GM12878 (cell line): ENCODE measurements at regions not wholly inside any gene's neighbourhood (a gene's known extent, or its start where the extent isn't known, plus 50 kb on each side); places are given as distances from the start of the nearest gene placed in this dataset.

Experiments used
- ATAC-seq: fragments of 200-7000 bp; cut with Tn5 transposase; 3 replicates; pipeline ENCODE4 v1.9.1; 2020; ENCODE audit warnings: mild to moderate bottlenecking, moderate library complexity
- BruUV-seq: library from RNA; stranded (reverse); fragments of 400-500 nt; replicated peaks from 2 replicates; lab custom pipeline; 2021; lab: Mats Ljungman, UMichigan
- CTCF ChIA-PET: fragments of 300-600 bp; sonication (Branson Sonifier 250); formaldehyde crosslinking; extraction: SDS; loops from one replicate; lab custom pipeline; 2021; ENCODE audit warnings: inconsistent platforms; lab: Yijun Ruan, JAX
- POLR2A ChIA-PET: fragments of 350-600 bp; formaldehyde crosslinking; extraction: SDS; loops from one replicate; lab custom pipeline; 2021; ENCODE audit warnings: inconsistent platforms; lab: Charles Lee
- RAD21 ChIA-PET: fragments of 300-600 bp; sonication (Branson Sonifier 250); formaldehyde crosslinking; loops from one replicate; lab custom pipeline; 2023; ENCODE audit warnings: antibody characterized with exemption; ENCODE audit not compliant: unreplicated experiment; lab: Charles Lee
- SMC1A ChIA-PET: fragments of 300-600 bp; sonication (Branson Sonifier 250); formaldehyde crosslinking; loops from one replicate; lab custom pipeline; 2023; ENCODE audit not compliant: unreplicated experiment, uncharacterized antibody; lab: Charles Lee
- DNase-seq: peaks from one replicate; pipeline ENCODE4 v3.0.0-alpha.2; 2011; ENCODE audit warnings: low read depth, low spot score
- FAIRE-seq: peaks from 3 replicates; lab custom pipeline; 2011; peaks lifted over from hg19 to GRCh38; lab: Jason Lieb, UNC
- H2AFZ ChIP-seq: 2 replicates; pipeline ENCODE4 v1.6.0; 2011; ENCODE audit warnings: low read depth, low read length, control low read depth; ENCODE audit not compliant: control insufficient read depth
- H3K27ac ChIP-seq: 2 replicates; pipeline ENCODE4 v1.5.1; 2011; ENCODE audit warnings: control low read depth; ENCODE audit not compliant: control insufficient read depth, insufficient read depth
- H3K27me3 ChIP-seq, 2 experiments: replicated peaks in 1 of 2; 2 replicates each; pipeline versions ENCODE4 v1.6.0 to v1.6.1; 2011; ENCODE audit warnings: low read length in 1 of 2; ENCODE audit not compliant: control insufficient read depth in 2 of 2, insufficient read depth in 2 of 2
- H3K36me3 ChIP-seq, 2 experiments: 2 replicates each; pipeline ENCODE4 v1.5.1; 2011; ENCODE audit warnings: low read length in 1 of 2; ENCODE audit not compliant: control insufficient read depth in 2 of 2, insufficient read depth in 2 of 2
- H3K4me1 ChIP-seq: 2 replicates; pipeline ENCODE4 v1.6.1; 2011; ENCODE audit warnings: mild to moderate bottlenecking, low read length, moderate library complexity, mixed read lengths; ENCODE audit not compliant: control insufficient read depth, insufficient read depth
- H3K4me2 ChIP-seq: 2 replicates; pipeline ENCODE4 v1.6.0; 2011; ENCODE audit warnings: control low read depth; ENCODE audit not compliant: control insufficient read depth, insufficient read depth
- H3K4me3 ChIP-seq: fragments of 200-600 bp; sonication (generic); 2 replicates; pipeline ENCODE4 v1.5.1; 2016
- H3K79me2 ChIP-seq: 2 replicates; pipeline ENCODE4 v1.6.0; 2011; ENCODE audit warnings: low read length; ENCODE audit not compliant: control insufficient read depth, insufficient read depth
- H3K9ac ChIP-seq: 2 replicates; pipeline ENCODE4 v1.8.0; 2011; ENCODE audit warnings: low read length, control low read depth, mixed read lengths; ENCODE audit not compliant: control insufficient read depth, insufficient read depth
- H3K9me3 ChIP-seq: replicated peaks from 3 replicates; pipeline ENCODE4 v1.5.1; 2011; ENCODE audit warnings: mild to moderate bottlenecking, low read length; ENCODE audit not compliant: control insufficient read depth, insufficient read depth
- H4K20me1 ChIP-seq: 2 replicates; pipeline ENCODE4 v1.6.0; 2011; ENCODE audit not compliant: control insufficient read depth, insufficient read depth
- DPF2 ChIP-seq: fragments of 450-650 bp; IDR thresholded peaks from 2 replicates; pipeline ENCODE4 v1.6.1; 2017; ENCODE audit warnings: mild to moderate bottlenecking
- E2F4 ChIP-seq: IDR thresholded peaks from 2 replicates; pipeline ENCODE4 v1.6.1; 2012; ENCODE audit warnings: low read depth, low read length, improper control_type of control experiment
- EED ChIP-seq: sonication (generic); IDR thresholded peaks from 2 replicates; pipeline ENCODE4 v1.6.1; 2016; ENCODE audit warnings: antibody characterized with exemption, low read depth
- ESRRA ChIP-seq: IDR thresholded peaks from 2 replicates; pipeline ENCODE4 v1.6.1; 2012; ENCODE audit warnings: mild to moderate bottlenecking, low read length, improper control_type of control experiment
- HCFC1 ChIP-seq: fragments of 150-350 bp; IDR thresholded peaks from 2 replicates; pipeline ENCODE4 v1.6.1; 2014; ENCODE audit warnings: low read length
- IKZF1 ChIP-seq: fragments of 450-650 bp; conservative IDR thresholded peaks from 2 replicates; pipeline ENCODE4 v1.6.1; 2017; ENCODE audit warnings: antibody characterized with exemption, mild to moderate bottlenecking
- NR2C1 ChIP-seq: fragments of 450-650 bp; IDR thresholded peaks from 2 replicates; pipeline ENCODE4 v1.6.1; 2017; ENCODE audit warnings: antibody characterized with exemption, mild to moderate bottlenecking, moderate library complexity
- PKNOX1 ChIP-seq: fragments of 450-650 bp; IDR thresholded peaks from 2 replicates; pipeline ENCODE4 v1.6.1; 2016; ENCODE audit warnings: mild to moderate bottlenecking
- TAF1 ChIP-seq: IDR thresholded peaks from 2 replicates; pipeline ENCODE4 v1.6.1; 2011; ENCODE audit warnings: mild to moderate bottlenecking, low read depth, low read length, borderline replicate concordance
- ZBED1 ChIP-seq: IDR thresholded peaks from 2 replicates; pipeline ENCODE4 v1.6.1; 2016; ENCODE audit warnings: borderline replicate concordance
- ZNF274 ChIP-seq: IDR thresholded peaks from one replicate; pipeline ENCODE4 v1.8.0; 2011; ENCODE audit not compliant: insufficient read length, insufficient read depth
- WGBS: methylation state at CpG from one replicate; pipeline ENCODE4 v1.1.6; 2016; ENCODE audit warnings: low lambda C conversion rate; ENCODE audit not compliant: insufficient replicate concordance, insufficient coverage; ENCODE audit errors: missing lambda C conversion rate; 5-methylcytosine and 5-hydroxymethylcytosine counted together
- in situ Hi-C: fragments of 300-500 bp; cut with MboI; formaldehyde crosslinking; loops from 9 replicates; pipeline ENCODE4 v1.14.3; 2018; ENCODE audit warnings: mixed read lengths
- intact Hi-C: fragments of 100-400 bp; cut with micrococcal nuclease; formaldehyde crosslinking; loops from one replicate; pipeline ENCODE4 v1.14.2; 2022; ENCODE audit not compliant: unreplicated experiment
- TF ChIP-seq, protein P1 (sequence below): IDR thresholded peaks from 2 replicates; pipeline ENCODE4 v1.6.1; 2012; ENCODE audit warnings: low read depth, low read length, improper control_type of control experiment
- TF ChIP-seq, protein P2 (sequence below), 3 experiments: IDR thresholded peaks in 2 of 3; conservative IDR thresholded peaks in 1 of 3; 2 replicates each; pipeline ENCODE4 v1.5.1; 2011; ENCODE audit warnings: low read depth in 3 of 3, low read length in 3 of 3, mild to moderate bottlenecking in 3 of 3, control low read depth in 2 of 3, moderate library complexity in 2 of 3, inconsistent platforms in 1 of 3, mixed read lengths in 1 of 3; ENCODE audit not compliant: control insufficient read depth in 2 of 3, insufficient read depth in 1 of 3; ENCODE audit errors: extremely low read depth in 1 of 3
- TF ChIP-seq, protein P3 (sequence below): fragments of 450-650 bp; IDR thresholded peaks from 2 replicates; pipeline ENCODE4 v1.6.1; 2014; ENCODE audit warnings: mild to moderate bottlenecking
- TF ChIP-seq, protein P4 (sequence below): fragments of 450-650 bp; IDR thresholded peaks from 2 replicates; pipeline ENCODE4 v1.6.1; 2017; ENCODE audit warnings: antibody characterized with exemption, mild to moderate bottlenecking, moderate library complexity

DNA sequence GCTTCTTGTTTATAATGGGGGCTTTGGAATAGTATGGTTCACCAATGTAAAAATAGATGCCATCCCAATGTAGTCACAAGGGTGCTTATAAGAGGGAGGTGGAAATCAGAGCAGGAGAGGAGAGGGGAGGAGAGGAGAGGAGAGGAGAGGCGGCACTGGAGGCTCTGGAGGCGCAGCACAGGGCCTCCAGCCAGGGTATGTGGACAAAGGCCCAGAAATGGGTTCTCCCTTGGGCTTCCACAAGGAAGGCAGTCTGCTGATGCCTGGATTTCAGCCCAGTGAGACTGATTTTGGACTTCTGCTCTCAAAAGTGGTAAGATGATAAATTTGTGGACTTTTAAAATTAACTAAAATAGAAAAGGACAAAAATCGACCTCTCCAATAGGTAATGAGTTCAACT, 116.8 kb downstream of the RNASET2 start (continued):
- TF ChIP-seq, protein P1, sequence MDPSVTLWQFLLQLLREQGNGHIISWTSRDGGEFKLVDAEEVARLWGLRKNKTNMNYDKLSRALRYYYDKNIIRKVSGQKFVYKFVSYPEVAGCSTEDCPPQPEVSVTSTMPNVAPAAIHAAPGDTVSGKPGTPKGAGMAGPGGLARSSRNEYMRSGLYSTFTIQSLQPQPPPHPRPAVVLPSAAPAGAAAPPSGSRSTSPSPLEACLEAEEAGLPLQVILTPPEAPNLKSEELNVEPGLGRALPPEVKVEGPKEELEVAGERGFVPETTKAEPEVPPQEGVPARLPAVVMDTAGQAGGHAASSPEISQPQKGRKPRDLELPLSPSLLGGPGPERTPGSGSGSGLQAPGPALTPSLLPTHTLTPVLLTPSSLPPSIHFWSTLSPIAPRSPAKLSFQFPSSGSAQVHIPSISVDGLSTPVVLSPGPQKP = no peak

- no peaks in the 10 kb centered on the region for H3K36me3 ChIP-seq
- no peaks in the 10 kb centered on the region for H3K4me1 ChIP-seq
- ChIA-PET POLR2A (no interaction called here), CTCF (interaction anchor here (0.6 kb wide), 1 partner anchor 325 kb away, joined by 3 read pairs; no protein-coding TSS in a partner anchor), SMC1A (no interaction called here), RAD21 (no interaction called here)
- peaks cover 8% of the 10 kb centered on the region for H3K9me3 ChIP-seq
- in situ Hi-C loops = no loop called here
- no peak overlapping the region for H3K27ac ChIP-seq
- no peaks in the 10 kb centered on the region for H4K20me1 ChIP-seq
- H3K79me2 ChIP-seq = no peaks in the 10 kb centered on the region
- FAIRE-seq (no peak), DNase-seq (no peak), ATAC-seq (no peak)
- intact Hi-C loops = no loop called here
- no peak overlapping the region for H3K4me2 ChIP-seq
- BruUV-seq = no TSS peak
- H2AFZ ChIP-seq = no peak overlapping the region
- no peaks in the 10 kb centered on the region for H3K27me3 ChIP-seq
- no peak overlapping the region for H3K9ac ChIP-seq
- H3K4me3 ChIP-seq = no peak overlapping the region
- WGBS = 84% methylated on average over 10 of the region's 10 CpGs
- TF ChIP-seq IKZF1 = no peak
- no peak for TF ChIP-seq PKNOX1
- TF ChIP-seq TAF1 = no peak
- no peak for TF ChIP-seq E2F4
- no peak for TF ChIP-seq DPF2
- TF ChIP-seq, protein P2, sequence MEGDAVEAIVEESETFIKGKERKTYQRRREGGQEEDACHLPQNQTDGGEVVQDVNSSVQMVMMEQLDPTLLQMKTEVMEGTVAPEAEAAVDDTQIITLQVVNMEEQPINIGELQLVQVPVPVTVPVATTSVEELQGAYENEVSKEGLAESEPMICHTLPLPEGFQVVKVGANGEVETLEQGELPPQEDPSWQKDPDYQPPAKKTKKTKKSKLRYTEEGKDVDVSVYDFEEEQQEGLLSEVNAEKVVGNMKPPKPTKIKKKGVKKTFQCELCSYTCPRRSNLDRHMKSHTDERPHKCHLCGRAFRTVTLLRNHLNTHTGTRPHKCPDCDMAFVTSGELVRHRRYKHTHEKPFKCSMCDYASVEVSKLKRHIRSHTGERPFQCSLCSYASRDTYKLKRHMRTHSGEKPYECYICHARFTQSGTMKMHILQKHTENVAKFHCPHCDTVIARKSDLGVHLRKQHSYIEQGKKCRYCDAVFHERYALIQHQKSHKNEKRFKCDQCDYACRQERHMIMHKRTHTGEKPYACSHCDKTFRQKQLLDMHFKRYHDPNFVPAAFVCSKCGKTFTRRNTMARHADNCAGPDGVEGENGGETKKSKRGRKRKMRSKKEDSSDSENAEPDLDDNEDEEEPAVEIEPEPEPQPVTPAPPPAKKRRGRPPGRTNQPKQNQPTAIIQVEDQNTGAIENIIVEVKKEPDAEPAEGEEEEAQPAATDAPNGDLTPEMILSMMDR (IDR thresholded peaks at IDR 0.05 in 2 of 3, conservative IDR thresholded peaks at IDR 0.05 in 1 of 3; ENCODE audit: control insufficient read depth in 2 of 3, extremely low read depth in 1 of 3, insufficient read depth in 1 of 3, low read depth in 3 of 3, low read length in 3 of 3) = no peak
- TF ChIP-seq NR2C1 = no peak
- no peak for TF ChIP-seq EED
- no peak for TF ChIP-seq ZBED1
- TF ChIP-seq HCFC1 = no peak
- TF ChIP-seq, protein P3, sequence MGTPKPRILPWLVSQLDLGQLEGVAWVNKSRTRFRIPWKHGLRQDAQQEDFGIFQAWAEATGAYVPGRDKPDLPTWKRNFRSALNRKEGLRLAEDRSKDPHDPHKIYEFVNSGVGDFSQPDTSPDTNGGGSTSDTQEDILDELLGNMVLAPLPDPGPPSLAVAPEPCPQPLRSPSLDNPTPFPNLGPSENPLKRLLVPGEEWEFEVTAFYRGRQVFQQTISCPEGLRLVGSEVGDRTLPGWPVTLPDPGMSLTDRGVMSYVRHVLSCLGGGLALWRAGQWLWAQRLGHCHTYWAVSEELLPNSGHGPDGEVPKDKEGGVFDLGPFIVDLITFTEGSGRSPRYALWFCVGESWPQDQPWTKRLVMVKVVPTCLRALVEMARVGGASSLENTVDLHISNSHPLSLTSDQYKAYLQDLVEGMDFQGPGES = no peak
- no peak for TF ChIP-seq ZNF274
- TF ChIP-seq ESRRA = no peak
- TF ChIP-seq, protein P4, sequence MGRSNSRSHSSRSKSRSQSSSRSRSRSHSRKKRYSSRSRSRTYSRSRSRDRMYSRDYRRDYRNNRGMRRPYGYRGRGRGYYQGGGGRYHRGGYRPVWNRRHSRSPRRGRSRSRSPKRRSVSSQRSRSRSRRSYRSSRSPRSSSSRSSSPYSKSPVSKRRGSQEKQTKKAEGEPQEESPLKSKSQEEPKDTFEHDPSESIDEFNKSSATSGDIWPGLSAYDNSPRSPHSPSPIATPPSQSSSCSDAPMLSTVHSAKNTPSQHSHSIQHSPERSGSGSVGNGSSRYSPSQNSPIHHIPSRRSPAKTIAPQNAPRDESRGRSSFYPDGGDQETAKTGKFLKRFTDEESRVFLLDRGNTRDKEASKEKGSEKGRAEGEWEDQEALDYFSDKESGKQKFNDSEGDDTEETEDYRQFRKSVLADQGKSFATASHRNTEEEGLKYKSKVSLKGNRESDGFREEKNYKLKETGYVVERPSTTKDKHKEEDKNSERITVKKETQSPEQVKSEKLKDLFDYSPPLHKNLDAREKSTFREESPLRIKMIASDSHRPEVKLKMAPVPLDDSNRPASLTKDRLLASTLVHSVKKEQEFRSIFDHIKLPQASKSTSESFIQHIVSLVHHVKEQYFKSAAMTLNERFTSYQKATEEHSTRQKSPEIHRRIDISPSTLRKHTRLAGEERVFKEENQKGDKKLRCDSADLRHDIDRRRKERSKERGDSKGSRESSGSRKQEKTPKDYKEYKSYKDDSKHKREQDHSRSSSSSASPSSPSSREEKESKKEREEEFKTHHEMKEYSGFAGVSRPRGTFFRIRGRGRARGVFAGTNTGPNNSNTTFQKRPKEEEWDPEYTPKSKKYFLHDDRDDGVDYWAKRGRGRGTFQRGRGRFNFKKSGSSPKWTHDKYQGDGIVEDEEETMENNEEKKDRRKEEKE = no peak
These were observed 117.4 kb downstream of the RNASET2 start for GRCh38 chr6:166838987-166839386.
